GM12865 (cell line): ENCODE measurements at regions not wholly inside any gene's neighbourhood (a gene's known extent, or its start where the extent isn't known, plus 50 kb on each side); places are given as distances from the start of the nearest gene placed in this dataset.

Experiments used
- DNase-seq: peaks from one replicate; pipeline ENCODE4 v3.0.0; 2010; ENCODE audit warnings: low read depth
- H3K4me3 ChIP-seq: 2 replicates; pipeline ENCODE4 v1.5.1; 2011; ENCODE audit warnings: mild to moderate bottlenecking, low read depth, low read length, control low read depth
- CTCF ChIP-seq: IDR thresholded peaks from 2 replicates; pipeline ENCODE4 v1.5.1; 2011; ENCODE audit warnings: low read length, control low read depth, low read depth, inconsistent platforms; ENCODE audit not compliant: insufficient read depth; ENCODE audit errors: missing control alignments

- no peak overlapping the region for H3K4me3 ChIP-seq
- no peak for TF ChIP-seq CTCF
- no peak for DNase-seq
These were observed 112.9 kb upstream of the CCDC68 start for GRCh38 chr18:55072181-55072580.

- H3K4me3 ChIP-seq = no peak overlapping the region
- TF ChIP-seq CTCF = no peak
- peak; percentile 68 for DNase-seq
These were observed 110.2 kb upstream of the CCDC68 start for GRCh38 chr18:55069497-55069896.

DNA sequence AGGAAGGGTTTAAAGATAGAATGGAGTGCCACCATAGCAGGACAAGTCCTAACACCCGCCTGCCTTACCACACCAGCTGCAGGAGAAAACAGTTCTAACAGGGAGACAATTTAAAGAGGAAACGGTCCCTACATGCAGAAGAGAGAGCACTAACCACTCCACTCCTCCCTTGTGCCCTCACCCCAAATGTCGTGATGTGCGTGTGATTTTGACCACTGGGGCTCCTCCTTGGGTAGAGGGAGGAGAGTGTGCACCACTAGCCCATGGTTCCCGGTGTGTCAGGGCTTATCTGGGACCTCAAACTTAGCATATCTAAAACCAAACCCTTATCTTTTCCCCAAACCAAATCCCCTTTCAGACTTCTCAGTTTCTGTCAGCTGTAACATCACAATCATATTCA, 105.5 kb upstream of the CCDC68 start:
- peak; percentile 59 for DNase-seq
- TF ChIP-seq CTCF = no peak
- no peak overlapping the region for H3K4me3 ChIP-seq

DNA sequence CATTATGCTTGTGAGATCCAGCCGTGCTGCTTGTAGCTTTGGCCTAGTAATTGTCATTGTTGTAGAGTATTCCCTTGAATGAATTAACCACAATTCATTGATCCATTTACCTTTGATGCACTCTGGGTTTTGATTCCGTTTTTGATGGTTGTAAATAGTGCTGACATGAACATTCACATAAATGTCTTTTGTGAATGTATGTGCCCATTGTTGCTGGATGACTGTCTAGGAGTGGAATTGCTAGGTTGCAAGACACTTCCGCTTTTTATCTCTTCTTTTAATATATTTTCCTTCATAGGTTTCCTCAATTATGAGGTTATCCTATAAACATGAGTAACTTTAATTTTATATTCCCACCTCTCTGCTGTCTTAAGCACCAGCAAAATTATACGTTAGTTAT, 104.8 kb upstream of the CCDC68 start:
- no peak overlapping the region for H3K4me3 ChIP-seq
- TF ChIP-seq CTCF = no peak
- DNase-seq = no peak

GRCh38 chr18:55054021-55054990, 95.0 kb upstream of the CCDC68 start:
- no peak overlapping the region for H3K4me3 ChIP-seq
- no peak for TF ChIP-seq CTCF
- DNase-seq = no peak

GRCh38 chr18:55048892-55049291, 89.6 kb upstream of the CCDC68 start:
- no peak for TF ChIP-seq CTCF
- no peak overlapping the region for H3K4me3 ChIP-seq
- DNase-seq = no peak
